MM.1S (cell line): ENCODE measurements at regions not wholly inside any gene's neighbourhood (a gene's known extent, or its start where the extent isn't known, plus 50 kb on each side); places are given as distances from the start of the nearest gene placed in this dataset.

ENCODE experiments used
- CTCF ChIP-seq: fragments of 300-600 bp; sonication (generic); IDR thresholded peaks from 2 replicates; pipeline ENCODE4 v1.5.1; 2016; ENCODE audit warnings: antibody characterized with exemption, low read length, mixed read lengths
- EZH2 ChIP-seq: fragments of 300-600 bp; sonication (generic); optimal IDR thresholded peaks from 2 replicates; pipeline ENCODE3; 2017; ENCODE audit warnings: low read depth, mild to moderate bottlenecking, antibody characterized with exemption, low read length, mixed read lengths

DNA sequence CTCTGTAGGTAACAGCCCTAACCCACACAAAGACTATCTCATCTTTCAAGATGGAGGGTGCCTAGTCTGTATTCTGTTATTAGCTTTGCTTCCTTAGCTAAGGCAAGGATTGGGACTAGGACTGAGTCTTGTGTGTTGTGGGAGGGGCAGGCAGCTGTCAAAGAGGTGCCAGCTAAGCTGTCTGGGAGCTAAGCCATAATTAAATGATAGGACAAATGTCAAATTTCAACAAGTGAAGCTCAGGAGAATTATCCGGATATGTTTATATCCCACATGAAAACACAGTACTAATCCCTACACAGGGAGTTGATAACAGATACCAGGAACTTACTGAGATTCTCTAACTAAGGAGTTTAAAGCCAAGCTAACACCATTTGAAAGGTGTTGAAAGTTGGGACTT is 70.5 kb upstream of the NGF start:
- TF ChIP-seq CTCF (no peak), EZH2 (no peak)
